ENCODE measurements at regions not wholly inside any gene's neighbourhood (a gene's known extent, or its start where the extent isn't known, plus 50 kb on each side); places are given as distances from the start of the nearest gene placed in this dataset.

- no peak overlapping the region for H4K5ac ChIP-seq (ENCODE audit: low read length)
- H2BK120ac ChIP-seq (ENCODE audit: low read depth, low read length) = no peak overlapping the region
- WGBS (ENCODE audit: extremely low coverage, insufficient coverage, low lambda C conversion rate) = no CpG with 5 or more reads among the region's 4 CpGs
- H3K4ac ChIP-seq (ENCODE audit: low read depth, low read length) = no peak overlapping the region
- no peak overlapping the region for H2AK5ac ChIP-seq (ENCODE audit: low read length)
- H3K4me3 ChIP-seq (ENCODE audit: low read length) = no peak overlapping the region
- H3K9ac ChIP-seq (ENCODE audit: low read length) = no peak overlapping the region
- H3K79me2 ChIP-seq (ENCODE audit: control insufficient read depth, insufficient read depth, low read length) = no peaks in the 10 kb centered on the region
- H2BK5ac ChIP-seq (ENCODE audit: low read length) = no peak overlapping the region
- no peaks in the 10 kb centered on the region for H3K79me1 ChIP-seq (ENCODE audit: low read length)
- no peak overlapping the region for H3K23ac ChIP-seq (ENCODE audit: low read length)
- no peak overlapping the region for H3K56ac ChIP-seq (ENCODE audit: low read length)
- H3K36me3 ChIP-seq (ENCODE audit: control insufficient read depth, insufficient read depth, low read length) = no peaks in the 10 kb centered on the region
- no peak overlapping the region for H3K18ac ChIP-seq (ENCODE audit: low read length)
- H3K27ac ChIP-seq (ENCODE audit: low read depth, low read length) = no peak overlapping the region
- H2BK15ac ChIP-seq (replicated peaks; ENCODE audit: low read depth) = no peak overlapping the region
- DNase-seq = no peak
- no peaks in the 10 kb centered on the region for H3K4me1 ChIP-seq (ENCODE audit: control insufficient read depth, low read depth, low read length)
- H4K8ac ChIP-seq (ENCODE audit: low read depth, low read length) = no peak overlapping the region
- no peak overlapping the region for H3K4me2 ChIP-seq (ENCODE audit: low read length)
- no peaks in the 10 kb centered on the region for H3K27me3 ChIP-seq (ENCODE audit: insufficient read depth, low read length, poor library complexity)
Measured at GRCh38 chr7:69260023-69260422, 338.3 kb upstream of the AUTS2 start.

DNA sequence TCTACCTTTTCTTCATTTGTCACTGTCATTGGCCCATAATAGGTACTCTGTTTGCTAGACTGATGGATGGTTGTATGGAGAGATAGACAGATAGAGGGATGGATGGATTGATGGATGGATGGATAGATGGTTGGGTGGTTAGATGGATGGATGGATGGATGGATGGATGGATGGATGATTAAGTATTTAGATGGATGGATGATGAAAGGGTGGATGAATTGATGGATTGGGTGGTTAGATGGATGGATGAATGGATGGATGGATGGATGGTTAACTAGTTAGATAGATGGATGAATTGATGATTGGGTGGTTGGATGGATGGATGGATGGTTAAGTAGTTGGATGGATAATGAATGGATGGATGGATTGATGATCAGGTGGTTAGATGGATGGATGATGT is 334.7 kb upstream of the AUTS2 start:
- Histone ChIP-seq H3K4ac (ENCODE audit: low read depth, low read length) (no peak overlapping the region), H3K79me2 (ENCODE audit: control insufficient read depth, insufficient read depth, low read length) (no peaks in the 10 kb centered on the region), H4K5ac (ENCODE audit: low read length) (no peak overlapping the region), H3K27me3 (ENCODE audit: insufficient read depth, low read length, poor library complexity) (no peaks in the 10 kb centered on the region), H2BK15ac (replicated peaks; ENCODE audit: low read depth) (no peak overlapping the region), H3K4me3 (ENCODE audit: low read length) (no peak overlapping the region), H4K8ac (ENCODE audit: low read depth, low read length) (no peak overlapping the region), H3K4me1 (ENCODE audit: control insufficient read depth, low read depth, low read length) (no peaks in the 10 kb centered on the region), H2BK120ac (ENCODE audit: low read depth, low read length) (no peak overlapping the region), H2AK5ac (ENCODE audit: low read length) (no peak overlapping the region), H3K27ac (ENCODE audit: low read depth, low read length) (no peak overlapping the region), H3K9ac (ENCODE audit: low read length) (no peak overlapping the region), H3K56ac (ENCODE audit: low read length) (no peak overlapping the region), H3K18ac (ENCODE audit: low read length) (no peak overlapping the region), H3K23ac (ENCODE audit: low read length) (no peak overlapping the region), H3K4me2 (ENCODE audit: low read length) (no peak overlapping the region), H2BK5ac (ENCODE audit: low read length) (no peak overlapping the region), H3K36me3 (ENCODE audit: control insufficient read depth, insufficient read depth, low read length) (no peaks in the 10 kb centered on the region), H3K79me1 (ENCODE audit: low read length) (no peaks in the 10 kb centered on the region)
- DNase-seq = no peak

- H3K9ac ChIP-seq (ENCODE audit: low read length) = no peak overlapping the region
- no peaks in the 10 kb centered on the region for H3K79me1 ChIP-seq (ENCODE audit: low read length)
- H2BK120ac ChIP-seq (ENCODE audit: low read depth, low read length) = no peak overlapping the region
- no peak overlapping the region for H3K4ac ChIP-seq (ENCODE audit: low read depth, low read length)
- no peak overlapping the region for H3K27ac ChIP-seq (ENCODE audit: low read depth, low read length)
- WGBS (ENCODE audit: extremely low coverage, insufficient coverage, low lambda C conversion rate) = no CpG with 5 or more reads among the region's 4 CpGs
- no peaks in the 10 kb centered on the region for H3K4me1 ChIP-seq (ENCODE audit: control insufficient read depth, low read depth, low read length)
- DNase-seq = no peak
- no peak overlapping the region for H3K4me3 ChIP-seq (ENCODE audit: low read length)
- no peak overlapping the region for H3K18ac ChIP-seq (ENCODE audit: low read length)
- H2BK15ac ChIP-seq (replicated peaks; ENCODE audit: low read depth) = no peak overlapping the region
- no peak overlapping the region for H4K8ac ChIP-seq (ENCODE audit: low read depth, low read length)
- no peak overlapping the region for H2BK5ac ChIP-seq (ENCODE audit: low read length)
- H3K36me3 ChIP-seq (ENCODE audit: control insufficient read depth, insufficient read depth, low read length) = no peaks in the 10 kb centered on the region
- H3K27me3 ChIP-seq (ENCODE audit: insufficient read depth, low read length, poor library complexity) = no peaks in the 10 kb centered on the region
- no peak overlapping the region for H3K4me2 ChIP-seq (ENCODE audit: low read length)
- no peak overlapping the region for H3K56ac ChIP-seq (ENCODE audit: low read length)
- no peaks in the 10 kb centered on the region for H3K79me2 ChIP-seq (ENCODE audit: control insufficient read depth, insufficient read depth, low read length)
- H2AK5ac ChIP-seq (ENCODE audit: low read length) = no peak overlapping the region
- no peak overlapping the region for H3K23ac ChIP-seq (ENCODE audit: low read length)
- no peak overlapping the region for H4K5ac ChIP-seq (ENCODE audit: low read length)
Measured at GRCh38 chr7:69269806-69270205, 328.5 kb upstream of the AUTS2 start.

GRCh38 chr7:69272101-69272500 is 326.2 kb upstream of the AUTS2 start:
- no peak overlapping the region for H2AK5ac ChIP-seq (ENCODE audit: low read length)
- H3K18ac ChIP-seq (ENCODE audit: low read length) = no peak overlapping the region
- no peak overlapping the region for H4K8ac ChIP-seq (ENCODE audit: low read depth, low read length)
- H2BK120ac ChIP-seq (ENCODE audit: low read depth, low read length) = no peak overlapping the region
- no peaks in the 10 kb centered on the region for H3K36me3 ChIP-seq (ENCODE audit: control insufficient read depth, insufficient read depth, low read length)
- H3K4me1 ChIP-seq (ENCODE audit: control insufficient read depth, low read depth, low read length) = no peaks in the 10 kb centered on the region
- no peak overlapping the region for H4K5ac ChIP-seq (ENCODE audit: low read length)
- H3K4me2 ChIP-seq (ENCODE audit: low read length) = no peak overlapping the region
- H3K27me3 ChIP-seq (ENCODE audit: insufficient read depth, low read length, poor library complexity) = no peaks in the 10 kb centered on the region
- no peaks in the 10 kb centered on the region for H3K79me2 ChIP-seq (ENCODE audit: control insufficient read depth, insufficient read depth, low read length)
- no peak overlapping the region for H3K23ac ChIP-seq (ENCODE audit: low read length)
- H3K4ac ChIP-seq (ENCODE audit: low read depth, low read length) = no peak overlapping the region
- no peak overlapping the region for H3K27ac ChIP-seq (ENCODE audit: low read depth, low read length)
- no peaks in the 10 kb centered on the region for H3K79me1 ChIP-seq (ENCODE audit: low read length)
- WGBS (ENCODE audit: extremely low coverage, insufficient coverage, low lambda C conversion rate) = no CpG with 5 or more reads among the region's 1 CpG
- DNase-seq = no peak
- H2BK15ac ChIP-seq (replicated peaks; ENCODE audit: low read depth) = no peak overlapping the region
- H3K56ac ChIP-seq (ENCODE audit: low read length) = no peak overlapping the region
- no peak overlapping the region for H2BK5ac ChIP-seq (ENCODE audit: low read length)
- H3K9ac ChIP-seq (ENCODE audit: low read length) = no peak overlapping the region
- H3K4me3 ChIP-seq (ENCODE audit: low read length) = no peak overlapping the region

DNA sequence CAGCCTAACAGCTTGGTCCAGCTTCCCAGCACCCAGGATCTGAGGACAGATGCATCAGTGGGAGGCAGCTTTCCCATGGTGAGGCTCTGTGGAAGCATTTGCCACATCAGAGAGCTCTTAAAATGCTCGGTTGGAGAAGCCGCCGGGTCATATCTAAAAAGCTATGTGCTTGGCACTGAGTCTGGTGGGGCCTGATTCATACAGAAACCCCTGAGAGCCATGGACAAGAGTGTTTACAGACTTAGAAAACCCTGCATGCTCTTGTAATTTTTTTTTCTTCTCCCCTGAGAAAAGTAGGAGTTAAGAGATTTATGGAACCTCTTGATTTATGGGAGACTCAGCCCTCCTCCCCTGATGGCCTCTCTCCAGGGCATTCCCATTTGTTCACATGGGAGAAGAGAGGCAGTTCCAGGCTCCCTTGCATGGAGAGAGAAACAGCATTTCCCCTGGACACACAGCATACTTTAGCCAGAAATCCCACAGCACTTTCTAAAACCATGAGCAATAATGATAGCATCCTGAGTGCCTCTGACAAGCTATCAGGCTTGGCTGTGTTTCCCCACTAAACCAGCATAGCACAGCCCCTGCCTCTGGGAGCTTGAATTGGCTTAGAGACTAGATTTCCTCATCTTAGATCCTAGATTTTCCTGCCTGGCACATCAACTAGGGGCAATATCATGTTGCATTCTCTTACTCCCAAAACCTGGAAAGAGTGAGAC is 322.1 kb upstream of the AUTS2 start:
- no peak overlapping the region for H3K4me2 ChIP-seq (ENCODE audit: low read length)

GRCh38 chr7:69277366-69277765 is 320.9 kb upstream of the AUTS2 start:
- no peaks in the 10 kb centered on the region for H3K36me3 ChIP-seq (ENCODE audit: control insufficient read depth, insufficient read depth, low read length)

More for the DNA sequence above, 322.1 kb upstream of the AUTS2 start:
- no CpG with 5 or more reads among the region's 3 CpGs for WGBS (ENCODE audit: extremely low coverage, insufficient coverage, low lambda C conversion rate)
- H3K79me2 ChIP-seq (ENCODE audit: control insufficient read depth, insufficient read depth, low read length) = no peaks in the 10 kb centered on the region
- no peak overlapping the region for H4K8ac ChIP-seq (ENCODE audit: low read depth, low read length)
- no peak overlapping the region for H2AK5ac ChIP-seq (ENCODE audit: low read length)
- H2BK120ac ChIP-seq (ENCODE audit: low read depth, low read length) = no peak overlapping the region
- H3K36me3 ChIP-seq (ENCODE audit: control insufficient read depth, insufficient read depth, low read length) = no peaks in the 10 kb centered on the region
- no peak overlapping the region for H4K5ac ChIP-seq (ENCODE audit: low read length)
- no peak for DNase-seq
- H3K4me1 ChIP-seq (ENCODE audit: control insufficient read depth, low read depth, low read length) = no peaks in the 10 kb centered on the region
- H3K4ac ChIP-seq (ENCODE audit: low read depth, low read length) = no peak overlapping the region
- no peak overlapping the region for H2BK5ac ChIP-seq (ENCODE audit: low read length)
- H3K56ac ChIP-seq (ENCODE audit: low read length) = no peak overlapping the region
- no peak overlapping the region for H3K4me3 ChIP-seq (ENCODE audit: low read length)
- no peaks in the 10 kb centered on the region for H3K27me3 ChIP-seq (ENCODE audit: insufficient read depth, low read length, poor library complexity)
- no peak overlapping the region for H2BK15ac ChIP-seq (replicated peaks; ENCODE audit: low read depth)
- H3K9ac ChIP-seq (ENCODE audit: low read length) = no peak overlapping the region
- H3K18ac ChIP-seq (ENCODE audit: low read length) = no peak overlapping the region
- H3K27ac ChIP-seq (ENCODE audit: low read depth, low read length) = no peak overlapping the region
- no peak overlapping the region for H3K23ac ChIP-seq (ENCODE audit: low read length)
- H3K79me1 ChIP-seq (ENCODE audit: low read length) = no peaks in the 10 kb centered on the region

More at GRCh38 chr7:69277366-69277765, 320.9 kb upstream of the AUTS2 start:
- H3K4me2 ChIP-seq (ENCODE audit: low read length) = no peak overlapping the region
- no peak overlapping the region for H3K9ac ChIP-seq (ENCODE audit: low read length)
- no peak overlapping the region for H3K56ac ChIP-seq (ENCODE audit: low read length)
- whole genome bisulfite sequencing (ENCODE audit: extremely low coverage, insufficient coverage, low lambda C conversion rate) = no CpG with 5 or more reads among the region's 5 CpGs
- no peaks in the 10 kb centered on the region for H3K27me3 ChIP-seq (ENCODE audit: insufficient read depth, low read length, poor library complexity)
- no peak overlapping the region for H4K8ac ChIP-seq (ENCODE audit: low read depth, low read length)
- H2AK5ac ChIP-seq (ENCODE audit: low read length) = no peak overlapping the region
- H3K79me2 ChIP-seq (ENCODE audit: control insufficient read depth, insufficient read depth, low read length) = no peaks in the 10 kb centered on the region
- no peak overlapping the region for H2BK15ac ChIP-seq (replicated peaks; ENCODE audit: low read depth)
- H4K5ac ChIP-seq (ENCODE audit: low read length) = no peak overlapping the region
- no peak overlapping the region for H3K27ac ChIP-seq (ENCODE audit: low read depth, low read length)
- DNase-seq = no peak
- H3K23ac ChIP-seq (ENCODE audit: low read length) = no peak overlapping the region
- H3K4me3 ChIP-seq (ENCODE audit: low read length) = no peak overlapping the region
- no peak overlapping the region for H2BK5ac ChIP-seq (ENCODE audit: low read length)
- no peak overlapping the region for H3K4ac ChIP-seq (ENCODE audit: low read depth, low read length)
- no peak overlapping the region for H2BK120ac ChIP-seq (ENCODE audit: low read depth, low read length)
- H3K79me1 ChIP-seq (ENCODE audit: low read length) = no peaks in the 10 kb centered on the region
- no peaks in the 10 kb centered on the region for H3K4me1 ChIP-seq (ENCODE audit: control insufficient read depth, low read depth, low read length)
- no peak overlapping the region for H3K18ac ChIP-seq (ENCODE audit: low read length)
